Fibroblast of lung (primary cell): ENCODE measurements at regions not wholly inside any gene's neighbourhood (a gene's known extent, or its start where the extent isn't known, plus 50 kb on each side); places are given as distances from the start of the nearest gene placed in this dataset.

Experiments used
- DNase-seq, 2 donors: peaks; one replicate each; pipeline versions ENCODE4 v3.0.0 to v3.0.0-alpha.2; 2010; ENCODE audit warnings: low read depth in 2 of 2
- H2AFZ ChIP-seq: 2 replicates; pipeline ENCODE4 v1.5.1; 2012; ENCODE audit warnings: low read length, control low read depth, inconsistent platforms
- H3K27ac ChIP-seq: 2 replicates; pipeline ENCODE4 v1.5.1; 2011; ENCODE audit warnings: low read length, control low read depth; ENCODE audit not compliant: insufficient read depth
- H3K27me3 ChIP-seq: 2 replicates; pipeline ENCODE4 v1.5.1; 2011; ENCODE audit warnings: mild to moderate bottlenecking, low read length; ENCODE audit not compliant: control insufficient read depth, insufficient read depth
- H3K36me3 ChIP-seq: 2 replicates; pipeline ENCODE4 v1.5.1; 2011; ENCODE audit warnings: low read length; ENCODE audit not compliant: control insufficient read depth, insufficient read depth
- H3K4me1 ChIP-seq: 2 replicates; pipeline ENCODE4 v1.5.1; 2011; ENCODE audit warnings: low read length; ENCODE audit not compliant: control insufficient read depth, insufficient read depth; ENCODE audit errors: extremely low read depth
- H3K4me2 ChIP-seq: 2 replicates; pipeline ENCODE4 v1.5.1; 2011; ENCODE audit warnings: low read length, control low read depth; ENCODE audit not compliant: insufficient read depth; ENCODE audit errors: extremely low read depth
- H3K4me3 ChIP-seq, 4 experiments: fragments of 200-600 bp in 1 of 4; sonication (generic) in 1 of 4; replicated peaks in 1 of 4; 2 replicates each; pipeline ENCODE4 v1.5.1; 2011 to 2016; ENCODE audit warnings: low read length in 4 of 4, low read depth in 3 of 4, mild to moderate bottlenecking in 3 of 4, control low read depth in 2 of 4, inconsistent platforms in 1 of 4, mixed read lengths in 1 of 4; ENCODE audit not compliant: insufficient read depth in 1 of 4; ENCODE audit errors: control extremely low read depth in 1 of 4
- H3K79me2 ChIP-seq: 2 replicates; pipeline ENCODE4 v1.5.1; 2012; ENCODE audit warnings: mild to moderate bottlenecking, low read length, inconsistent platforms; ENCODE audit not compliant: control insufficient read depth, insufficient read depth
- H3K9ac ChIP-seq: 2 replicates; pipeline ENCODE4 v1.5.1; 2011; ENCODE audit warnings: mild to moderate bottlenecking, low read length, control low read depth; ENCODE audit not compliant: insufficient read depth
- H3K9me3 ChIP-seq: 2 replicates; pipeline ENCODE4 v1.5.1; 2012; ENCODE audit warnings: low read depth, low read length; ENCODE audit not compliant: control insufficient read depth, insufficient read depth
- H4K20me1 ChIP-seq: 2 replicates; pipeline ENCODE4 v1.5.1; 2011; ENCODE audit warnings: low read length; ENCODE audit not compliant: control insufficient read depth, insufficient read depth; ENCODE audit errors: extremely low read depth
- EZH2 ChIP-seq: IDR thresholded peaks from 2 replicates; pipeline ENCODE4 v1.5.1; 2012; ENCODE audit warnings: low read length, control low read depth, mild to moderate bottlenecking; ENCODE audit errors: missing control alignments
- TF ChIP-seq, protein P1 (sequence below), 2 donors: IDR thresholded peaks in 1 of 2; conservative IDR thresholded peaks in 1 of 2; 1 replicate in 1 of 2; 2 replicates in 1 of 2; pipeline ENCODE4 v1.5.1; 2011 to 2012; ENCODE audit warnings: low read length in 2 of 2, control low read depth in 1 of 2, inconsistent platforms in 1 of 2, low read depth in 1 of 2, mild to moderate bottlenecking in 1 of 2

- TF ChIP-seq, protein P1, sequence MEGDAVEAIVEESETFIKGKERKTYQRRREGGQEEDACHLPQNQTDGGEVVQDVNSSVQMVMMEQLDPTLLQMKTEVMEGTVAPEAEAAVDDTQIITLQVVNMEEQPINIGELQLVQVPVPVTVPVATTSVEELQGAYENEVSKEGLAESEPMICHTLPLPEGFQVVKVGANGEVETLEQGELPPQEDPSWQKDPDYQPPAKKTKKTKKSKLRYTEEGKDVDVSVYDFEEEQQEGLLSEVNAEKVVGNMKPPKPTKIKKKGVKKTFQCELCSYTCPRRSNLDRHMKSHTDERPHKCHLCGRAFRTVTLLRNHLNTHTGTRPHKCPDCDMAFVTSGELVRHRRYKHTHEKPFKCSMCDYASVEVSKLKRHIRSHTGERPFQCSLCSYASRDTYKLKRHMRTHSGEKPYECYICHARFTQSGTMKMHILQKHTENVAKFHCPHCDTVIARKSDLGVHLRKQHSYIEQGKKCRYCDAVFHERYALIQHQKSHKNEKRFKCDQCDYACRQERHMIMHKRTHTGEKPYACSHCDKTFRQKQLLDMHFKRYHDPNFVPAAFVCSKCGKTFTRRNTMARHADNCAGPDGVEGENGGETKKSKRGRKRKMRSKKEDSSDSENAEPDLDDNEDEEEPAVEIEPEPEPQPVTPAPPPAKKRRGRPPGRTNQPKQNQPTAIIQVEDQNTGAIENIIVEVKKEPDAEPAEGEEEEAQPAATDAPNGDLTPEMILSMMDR (conservative IDR thresholded peaks at IDR 0.05 in 1 of 2, IDR thresholded peaks at IDR 0.05 in 1 of 2; ENCODE audit: low read depth in 1 of 2, low read length in 2 of 2), result no peak
- TF ChIP-seq EZH2, result no peak
- no peaks in the 10 kb centered on the region for H4K20me1 ChIP-seq
- no peak overlapping the region for H3K9ac ChIP-seq
- no peak overlapping the region for H2AFZ ChIP-seq
- H3K27ac ChIP-seq, result no peak overlapping the region
- DNase-seq, result no peak
- no peak overlapping the region for H3K4me2 ChIP-seq
- no peaks in the 10 kb centered on the region for H3K36me3 ChIP-seq
- no peak overlapping the region for H3K4me3 ChIP-seq
- no peaks in the 10 kb centered on the region for H3K4me1 ChIP-seq
- no peaks in the 10 kb centered on the region for H3K27me3 ChIP-seq
- no peaks in the 10 kb centered on the region for H3K79me2 ChIP-seq
- H3K9me3 ChIP-seq, result no peaks in the 10 kb centered on the region
Observed at GRCh38 chr3:176933704-176934103, 263.6 kb downstream of the TBL1XR1 start.

DNA sequence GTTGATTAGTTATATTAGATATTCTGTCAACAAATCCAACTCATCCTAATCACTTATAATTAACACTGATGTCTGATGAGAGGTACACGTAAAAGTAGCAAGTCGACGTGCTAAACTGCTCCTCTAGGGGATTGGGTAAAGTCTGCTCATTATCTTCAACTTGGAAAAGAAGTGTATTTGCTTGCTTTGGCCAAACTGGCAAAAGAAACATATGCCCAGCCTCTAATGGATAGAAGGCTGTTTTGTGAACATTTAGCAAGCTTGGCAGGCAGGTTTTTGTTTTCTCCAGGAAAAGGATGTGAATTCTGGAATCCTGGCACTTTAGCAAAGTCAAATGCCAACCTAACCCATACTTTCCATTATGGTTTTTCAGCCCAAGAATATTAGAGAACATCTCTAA lies 264.8 kb downstream of the TBL1XR1 start:
- Histone ChIP-seq H3K9ac (no peak overlapping the region), H4K20me1 (no peaks in the 10 kb centered on the region), H3K4me3 (no peak overlapping the region), H3K36me3 (no peaks in the 10 kb centered on the region), H3K27ac (no peak overlapping the region), H3K4me1 (no peaks in the 10 kb centered on the region), H3K27me3 (no peaks in the 10 kb centered on the region), H3K4me2 (no peak overlapping the region), H2AFZ (no peak overlapping the region), H3K9me3 (no peaks in the 10 kb centered on the region), H3K79me2 (no peaks in the 10 kb centered on the region)
- DNase-seq, result no peak
- TF ChIP-seq, protein P1 (conservative IDR thresholded peaks at IDR 0.05 in 1 of 2, IDR thresholded peaks at IDR 0.05 in 1 of 2; ENCODE audit: low read depth in 1 of 2, low read length in 2 of 2), result no peak
- TF ChIP-seq EZH2, result no peak

DNA sequence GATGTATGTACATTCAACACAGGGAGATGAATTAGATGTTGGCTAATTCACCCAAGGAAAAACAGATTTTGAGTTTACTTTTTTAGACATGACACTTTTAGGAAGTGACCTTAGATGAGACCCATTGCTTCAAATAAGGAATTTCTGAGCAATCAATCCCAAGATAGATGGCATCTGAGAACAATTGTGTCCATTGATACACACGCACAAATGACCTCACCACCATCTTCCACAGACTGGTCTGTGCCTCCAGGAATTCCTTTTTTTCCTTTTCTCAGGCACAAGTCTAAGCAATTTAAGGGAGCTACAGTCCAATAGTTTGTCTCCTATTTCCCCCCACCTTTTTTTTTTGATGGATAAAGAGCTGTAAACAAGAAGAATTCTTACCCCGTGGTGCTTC lies 265.3 kb downstream of the TBL1XR1 start:
- Histone ChIP-seq H3K36me3 (no peaks in the 10 kb centered on the region), H3K4me1 (no peaks in the 10 kb centered on the region), H2AFZ (no peak overlapping the region), H4K20me1 (no peaks in the 10 kb centered on the region), H3K4me2 (no peak overlapping the region), H3K27ac (no peak overlapping the region), H3K9ac (no peak overlapping the region), H3K4me3 (no peak overlapping the region), H3K27me3 (no peaks in the 10 kb centered on the region), H3K79me2 (no peaks in the 10 kb centered on the region), H3K9me3 (no peaks in the 10 kb centered on the region)
- no peak for DNase-seq
- TF ChIP-seq EZH2, result no peak
- TF ChIP-seq, protein P1 (conservative IDR thresholded peaks at IDR 0.05 in 1 of 2, IDR thresholded peaks at IDR 0.05 in 1 of 2; ENCODE audit: low read depth in 1 of 2, low read length in 2 of 2), result no peak
